K562 (cell line): ENCODE measurements at regions not wholly inside any gene's neighbourhood (a gene's known extent, or its start where the extent isn't known, plus 50 kb on each side); places are given as distances from the start of the nearest gene placed in this dataset.

Experiments
- ATAC-seq: fragments of 200-7000 bp; cut with Tn5 transposase; 3 replicates; pipeline ENCODE4 v1.9.1; 2020; ENCODE audit warnings: moderate library complexity
- BruUV-seq: library from RNA; stranded (reverse); fragments of 400-500 nt; replicated peaks from 2 replicates; lab custom pipeline; 2021; lab: Mats Ljungman, UMichigan
- CTCF ChIA-PET: fragments of 300-600 bp; formaldehyde crosslinking; extraction: SDS; loops from one replicate; lab custom pipeline; 2021; ENCODE audit warnings: low intra/inter-chr PET ratio; lab: Yijun Ruan, JAX
- POLR2A ChIA-PET: fragments of 300-600, 350-650 bp; sonication (Branson Sonifier 250); formaldehyde crosslinking; extraction: SDS; loops from one replicate; lab custom pipeline; 2021; ENCODE audit warnings: antibody characterized with exemption, inconsistent platforms; lab: Yijun Ruan, JAX
- DNase-seq, 4 experiments: peaks; one replicate each; pipeline versions ENCODE4 v3.0.0 to v3.0.0-alpha.2; 2011 to 2018; ENCODE audit warnings: low spot score in 3 of 4, mixed read lengths in 3 of 4; ENCODE audit errors: extremely low read depth in 1 of 4
- FAIRE-seq: peaks from 2 replicates; lab custom pipeline; 2011; peaks lifted over from hg19 to GRCh38; lab: Jason Lieb, UNC
- H2AFZ ChIP-seq: 2 replicates; pipeline ENCODE4 v1.6.0; 2011; ENCODE audit warnings: low read depth, low read length, control low read depth, inconsistent platforms
- H3K27ac ChIP-seq: fragments of 200-600 bp; 3 replicates; pipeline ENCODE4 v1.8.0; 2011; ENCODE audit warnings: low read depth, mild to moderate bottlenecking, control low read depth, inconsistent platforms, low read length, moderate library complexity, mixed read lengths; ENCODE audit errors: extremely low read depth
- H3K27me3 ChIP-seq, 2 experiments: fragments of 300-600 bp in 1 of 2; 2 replicates in 1 of 2; 3 replicates in 1 of 2; pipeline versions ENCODE4 v1.6.0 to v1.8.0; 2011; ENCODE audit warnings: inconsistent platforms in 2 of 2, low read length in 2 of 2, mild to moderate bottlenecking in 1 of 2, mixed read lengths in 1 of 2, moderate library complexity in 1 of 2; ENCODE audit not compliant: control insufficient read depth in 2 of 2, insufficient read depth in 2 of 2
- H3K36me3 ChIP-seq: fragments of 300-600 bp; 3 replicates; pipeline ENCODE4 v1.8.0; 2011; ENCODE audit warnings: mild to moderate bottlenecking, low read length, inconsistent platforms; ENCODE audit not compliant: control insufficient read depth, insufficient read depth
- H3K4me1 ChIP-seq, 2 experiments: fragments of 200-600 bp in 1 of 2; replicated peaks in 1 of 2; 2 replicates in 1 of 2; 3 replicates in 1 of 2; pipeline versions ENCODE4 v1.5.1 to v1.8.0; 2011; ENCODE audit warnings: inconsistent platforms in 2 of 2, low read length in 2 of 2, mild to moderate bottlenecking in 1 of 2, mixed read lengths in 1 of 2, moderate library complexity in 1 of 2; ENCODE audit not compliant: control insufficient read depth in 2 of 2, insufficient read depth in 2 of 2
- H3K4me2 ChIP-seq: 2 replicates; pipeline ENCODE4 v1.6.1; 2011; ENCODE audit warnings: low read length, control low read depth, inconsistent platforms, mixed read lengths; ENCODE audit not compliant: insufficient read depth
- H3K4me3 ChIP-seq: fragments of 200-600 bp; sonication (generic), shearing (Covaris generic); 2 replicates; pipeline ENCODE4 v1.5.1; 2016; ENCODE audit warnings: control low read depth, inconsistent platforms
- H3K79me2 ChIP-seq: fragments of 200-600 bp; 3 replicates; pipeline ENCODE4 v1.8.0; 2011; ENCODE audit warnings: low read length, inconsistent platforms; ENCODE audit not compliant: control insufficient read depth, insufficient read depth
- H3K9ac ChIP-seq, 2 experiments: 2 replicates each; pipeline versions ENCODE4 v1.6.0 to v1.6.1; 2011; ENCODE audit warnings: low read depth in 2 of 2, low read length in 2 of 2, control low read depth in 1 of 2, inconsistent platforms in 1 of 2, mild to moderate bottlenecking in 1 of 2, mixed read lengths in 1 of 2; ENCODE audit not compliant: insufficient read depth in 1 of 2
- H3K9me1 ChIP-seq: one replicate; pipeline ENCODE4 v1.6.0; 2011; ENCODE audit warnings: inconsistent platforms, mild to moderate bottlenecking, low read length, moderate library complexity; ENCODE audit not compliant: control insufficient read depth, insufficient read depth
- H3K9me3 ChIP-seq: replicated peaks from 2 replicates; pipeline ENCODE4 v1.5.1; 2011; ENCODE audit warnings: low read depth, low read length, inconsistent platforms; ENCODE audit not compliant: control insufficient read depth, insufficient read depth
- H4K20me1 ChIP-seq: replicated peaks from 2 replicates; pipeline ENCODE4 v1.6.1; 2011; ENCODE audit warnings: low read length, inconsistent platforms, mixed read lengths; ENCODE audit not compliant: control insufficient read depth, insufficient read depth
- CBX3 ChIP-seq, 2 experiments: IDR thresholded peaks; 1 replicate in 1 of 2; 2 replicates in 1 of 2; pipeline ENCODE4 v1.6.1; 2012; ENCODE audit warnings: inconsistent platforms in 2 of 2, low read length in 2 of 2, borderline replicate concordance in 1 of 2, control low read depth in 1 of 2
- ELF4 ChIP-seq: fragments of 450-650 bp; formaldehyde crosslinking; IDR thresholded peaks from 2 replicates; pipeline ENCODE4 v1.4.0; 2022; ENCODE audit warnings: missing genetic modification characterization
- HDAC1 ChIP-seq, 2 experiments: fragments of 450-650 bp; IDR thresholded peaks; 2 replicates each; pipeline ENCODE4 v1.6.1; 2016 to 2017; ENCODE audit warnings: inconsistent platforms in 1 of 2, mild to moderate bottlenecking in 1 of 2, moderate library complexity in 1 of 2
- HEY1 ChIP-seq: fragments of 250-450 bp; sonication (Bioruptor Pico); IDR thresholded peaks from 2 replicates; pipeline ENCODE4 v1.5.0; 2020; ENCODE audit warnings: mild to moderate bottlenecking, moderate library complexity, borderline replicate concordance
- HNRNPH1 ChIP-seq: fragments of 200-400 bp; formaldehyde crosslinking; optimal IDR thresholded peaks from 2 replicates; pipeline ENCODE3; 2017; ENCODE audit warnings: low read depth, mild to moderate bottlenecking, low read length, moderate library complexity
- MEIS2 ChIP-seq: fragments of 450-650 bp; IDR thresholded peaks from 2 replicates; pipeline ENCODE4 v1.6.1; 2014; ENCODE audit warnings: mild to moderate bottlenecking; ENCODE audit not compliant: partially characterized antibody
- MITF ChIP-seq: IDR thresholded peaks from 2 replicates; pipeline ENCODE4 v1.6.1; 2014; ENCODE audit warnings: antibody characterized with exemption
- SNAPC5 ChIP-seq: fragments of 250-450 bp; sonication (Bioruptor Pico); IDR thresholded peaks from 2 replicates; pipeline ENCODE4 v1.8.0; 2021; ENCODE audit warnings: moderate library complexity, mild to moderate bottlenecking, inconsistent platforms
- STAT5B ChIP-seq: fragments of 250-450 bp; sonication (Bioruptor Pico); IDR thresholded peaks from 2 replicates; pipeline ENCODE4 v1.8.0; 2021; ENCODE audit warnings: mild to moderate bottlenecking, inconsistent platforms
- TAF1 ChIP-seq: IDR thresholded peaks from 2 replicates; pipeline ENCODE4 v1.6.1; 2011; ENCODE audit warnings: mild to moderate bottlenecking, low read length, moderate library complexity; ENCODE audit not compliant: insufficient read depth, control insufficient read depth, severe bottlenecking; ENCODE audit errors: extremely low read depth
- TBL1XR1 ChIP-seq, 2 experiments: IDR thresholded peaks; 2 replicates each; pipeline ENCODE4 v1.6.1; 2012; ENCODE audit warnings: improper control_type of control experiment in 2 of 2, low read length in 2 of 2, mild to moderate bottlenecking in 1 of 2
- TFAP4 ChIP-seq: sonication (generic); formaldehyde crosslinking; IDR thresholded peaks from 2 replicates; pipeline ENCODE4 v1.8.0; 2022; ENCODE audit warnings: missing genetic modification reagents, mild to moderate bottlenecking, moderate library complexity, borderline replicate concordance
- THRA ChIP-seq: fragments of 450-650 bp; IDR thresholded peaks from 2 replicates; pipeline ENCODE4 v1.6.1; 2017; ENCODE audit warnings: mild to moderate bottlenecking, moderate library complexity
- ZNF24 ChIP-seq: fragments of 450-650 bp; IDR thresholded peaks from 2 replicates; pipeline ENCODE4 v1.6.1; 2016
- ZNF347 ChIP-seq: fragments of 450-650 bp; formaldehyde crosslinking; IDR thresholded peaks from 2 replicates; pipeline ENCODE4 v1.4.0; 2020; ENCODE audit warnings: low read depth, mild to moderate bottlenecking, moderate library complexity
- ZNF75A ChIP-seq: fragments of 450-650 bp; formaldehyde crosslinking; IDR thresholded peaks from 2 replicates; pipeline ENCODE4 v1.4.0; 2020; ENCODE audit warnings: mild to moderate bottlenecking
- WGBS: fragments of 100-300 bp; shearing (Covaris generic); methylation state at CpG from one replicate; pipeline ENCODE4 v1.1.6; 2016; ENCODE audit warnings: low coverage, mixed read lengths; ENCODE audit not compliant: insufficient coverage; ENCODE audit errors: missing lambda C conversion rate; 5-methylcytosine and 5-hydroxymethylcytosine counted together
- in situ Hi-C: fragments of 300-500 bp; cut with MboI; formaldehyde crosslinking; loops from 4 replicates; pipeline ENCODE4 v1.15.0; 2018; ENCODE audit warnings: inconsistent platforms, mixed read lengths
- intact Hi-C: fragments of 100-400 bp; cut with micrococcal nuclease; formaldehyde crosslinking; loops from 2 replicates; pipeline ENCODE4 v1.14.2; 2022

GRCh38 chr21:22409571-22409970 is 1411.4 kb downstream of the NCAM2 start:
- no peaks in the 10 kb centered on the region for H3K27me3 ChIP-seq
- no peak overlapping the region for H2AFZ ChIP-seq
- CTCF ChIA-PET = no interaction called here
- BruUV-seq = no TSS peak
- H3K4me3 ChIP-seq = no peak overlapping the region
- POLR2A ChIA-PET = no interaction called here
- no peaks in the 10 kb centered on the region for H3K9me1 ChIP-seq
- ATAC-seq = no peak
- no peak overlapping the region for H3K27ac ChIP-seq
- DNase-seq = no peak
- no peaks in the 10 kb centered on the region for H3K4me1 ChIP-seq
- in situ Hi-C loops = no loop called here
- WGBS = 17% methylated on average over 2 of the region's 2 CpGs
- FAIRE-seq = no peak
- no peaks in the 10 kb centered on the region for H3K9me3 ChIP-seq
- no peaks in the 10 kb centered on the region for H4K20me1 ChIP-seq
- H3K9ac ChIP-seq = no peak overlapping the region
- no peaks in the 10 kb centered on the region for H3K36me3 ChIP-seq
- intact Hi-C loops = no loop called here
- H3K79me2 ChIP-seq = no peaks in the 10 kb centered on the region
- no peak overlapping the region for H3K4me2 ChIP-seq
- TF ChIP-seq ZNF347 (CRISPR knock-in tag) = no peak
- no peak for TF ChIP-seq SNAPC5 (CRISPR knock-in tag)
- no peak for TF ChIP-seq ZNF24
- no peak for TF ChIP-seq TFAP4 (CRISPR knock-in tag)
- TF ChIP-seq MEIS2 = no peak
- TF ChIP-seq TBL1XR1 (IDR thresholded peaks at IDR 0.05; ENCODE audit: low read length in 2 of 2) = no peak
- TF ChIP-seq HEY1 (CRISPR knock-in tag) = no peak
- no peak for TF ChIP-seq MITF
- TF ChIP-seq HDAC1 (IDR thresholded peaks at IDR 0.05) = no peak
- no peak for TF ChIP-seq HNRNPH1
- TF ChIP-seq ZNF75A (CRISPR knock-in tag) = no peak
- no peak for TF ChIP-seq STAT5B (CRISPR knock-in tag)
- TF ChIP-seq ELF4 = no peak
- no peak for TF ChIP-seq THRA
- TF ChIP-seq TAF1 = no peak
- no peak for TF ChIP-seq CBX3 (IDR thresholded peaks at IDR 0.05; ENCODE audit: borderline replicate concordance in 1 of 2, low read length in 2 of 2)
- TF ChIP-seq, all 486 proteins: peak for 0
